ACC112 (cell line): ENCODE measurements at regions not wholly inside any gene's neighbourhood (a gene's known extent, or its start where the extent isn't known, plus 50 kb on each side); places are given as distances from the start of the nearest gene placed in this dataset.

ENCODE experiments used
- H2AFZ ChIP-seq: fragments of 200-600 bp; sonication (generic); one replicate; pipeline ENCODE4 v1.6.0; 2017; ENCODE audit warnings: antibody characterized with exemption, low read length; ENCODE audit not compliant: unreplicated experiment
- H3K27ac ChIP-seq: fragments of 200-600 bp; sonication (generic); 2 replicates; pipeline ENCODE4 v1.5.1; 2014; ENCODE audit warnings: low read depth, mild to moderate bottlenecking, antibody characterized with exemption, low read length, moderate library complexity
- H3K27me3 ChIP-seq: fragments of 200-600 bp; sonication (generic); 2 replicates; pipeline ENCODE4 v1.6.1; 2014; ENCODE audit warnings: mild to moderate bottlenecking, antibody characterized with exemption, low read length, moderate library complexity, mixed read lengths; ENCODE audit not compliant: insufficient read depth
- H3K36me3 ChIP-seq: fragments of 200-600 bp; sonication (generic); 2 replicates; pipeline ENCODE4 v1.6.1; 2016; ENCODE audit warnings: mild to moderate bottlenecking, antibody characterized with exemption, low read length, moderate library complexity, mixed read lengths; ENCODE audit not compliant: insufficient read depth
- H3K4me1 ChIP-seq: fragments of 200-600 bp; sonication (generic); one replicate; pipeline ENCODE4 v1.6.1; 2016; ENCODE audit warnings: low read length, mixed read lengths; ENCODE audit not compliant: insufficient read depth, unreplicated experiment, control insufficient read depth
- H3K4me3 ChIP-seq: fragments of 200-600 bp; sonication (generic); 2 replicates; pipeline ENCODE4 v1.5.1; 2014; ENCODE audit warnings: mild to moderate bottlenecking, low read depth, low read length
- H3K79me2 ChIP-seq: fragments of 200-600 bp; sonication (generic); one replicate; pipeline ENCODE4 v1.6.0; 2016; ENCODE audit warnings: low read length; ENCODE audit not compliant: control insufficient read depth, unreplicated experiment, insufficient read depth

DNA sequence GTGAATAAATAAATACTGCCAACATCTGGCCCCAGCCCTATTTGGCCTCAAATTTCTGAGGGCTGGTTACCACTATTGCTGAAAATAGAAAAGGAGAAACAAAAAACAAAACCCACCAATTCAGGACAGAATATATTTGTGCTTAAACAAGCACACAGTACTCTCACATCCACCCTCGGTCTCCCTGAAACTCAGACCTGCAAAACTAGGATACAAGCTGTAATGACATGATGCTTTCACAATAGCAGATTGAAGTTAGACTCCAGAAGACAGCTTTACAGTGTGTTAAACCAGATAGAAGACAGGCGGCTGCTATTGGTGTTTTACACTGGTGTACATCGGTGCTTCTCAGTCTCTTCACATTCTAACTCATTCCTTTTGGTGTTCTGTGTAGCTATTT is 214.9 kb upstream of the DMRT1 start:
- Histone ChIP-seq H3K79me2 (no peaks in the 10 kb centered on the region), H3K27ac (no peak overlapping the region)

DNA sequence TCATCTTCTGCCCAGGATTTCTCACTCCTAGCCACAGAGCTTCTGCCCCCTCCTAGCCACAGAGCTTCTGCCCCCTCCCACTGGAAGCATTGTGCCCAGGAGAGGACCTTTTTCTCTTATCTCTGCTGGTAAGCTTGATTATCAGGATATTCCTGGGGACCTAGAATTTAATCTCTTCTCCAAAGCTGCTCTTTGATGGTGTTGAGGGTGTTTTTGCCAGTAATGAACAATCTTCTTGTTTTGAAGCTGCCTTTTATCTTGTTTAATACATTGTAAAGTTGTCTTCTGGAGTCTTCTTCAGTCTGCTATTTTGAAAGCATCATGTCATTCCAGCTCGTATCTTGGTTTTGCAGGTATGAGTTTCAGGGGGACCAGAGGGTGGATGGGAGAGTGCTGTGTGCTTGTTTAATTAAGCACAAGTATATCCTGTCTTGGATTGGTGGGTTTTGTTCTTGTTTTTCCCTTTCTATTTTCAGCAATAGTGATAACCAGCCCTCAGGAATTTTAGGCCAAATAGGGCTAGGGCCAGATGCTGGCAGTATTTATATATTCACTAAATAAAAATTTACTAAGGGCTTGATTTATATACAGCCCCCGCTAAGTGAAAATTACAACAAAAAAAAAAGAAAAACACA is 214.0 kb upstream of the DMRT1 start:
- Histone ChIP-seq H3K27me3 (no peaks in the 10 kb centered on the region), H3K36me3 (no peaks in the 10 kb centered on the region), H3K4me3 (no peak overlapping the region), H3K79me2 (no peaks in the 10 kb centered on the region), H3K27ac (no peak overlapping the region), H3K4me1 (peaks cover 19% of the 10 kb centered on the region), H2AFZ (no peak overlapping the region)

More for the DNA sequence above, 214.9 kb upstream of the DMRT1 start:
- Histone ChIP-seq H3K4me1 (peaks cover 12% of the 10 kb centered on the region), H3K36me3 (no peaks in the 10 kb centered on the region), H2AFZ (no peak overlapping the region), H3K4me3 (no peak overlapping the region), H3K27me3 (no peaks in the 10 kb centered on the region)

DNA sequence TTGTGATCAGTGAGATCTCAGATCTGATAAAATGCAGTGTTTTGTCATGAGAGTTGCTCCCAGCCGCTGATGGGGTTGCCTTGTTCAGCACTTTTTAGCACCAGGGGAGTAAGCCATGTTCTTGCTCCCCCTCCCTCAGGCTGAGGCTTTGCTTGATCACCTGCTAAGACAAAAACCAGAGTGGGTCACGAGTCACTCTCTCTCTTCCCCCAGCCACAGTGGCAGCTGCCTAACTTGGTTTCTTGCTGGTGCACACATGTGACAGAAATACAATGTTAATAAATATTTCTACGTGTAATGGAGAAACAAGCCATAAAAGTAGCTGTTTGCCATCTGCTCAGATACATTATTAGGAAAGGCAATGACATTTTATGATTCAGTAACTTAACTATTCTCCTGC is 212.4 kb upstream of the DMRT1 start:
- H3K36me3 ChIP-seq, result no peaks in the 10 kb centered on the region
- H3K27me3 ChIP-seq, result no peaks in the 10 kb centered on the region
- no peaks in the 10 kb centered on the region for H3K79me2 ChIP-seq
- H2AFZ ChIP-seq, result no peak overlapping the region
- H3K4me3 ChIP-seq, result no peak overlapping the region
- H3K4me1 ChIP-seq, result peaks cover 19% of the 10 kb centered on the region
- H3K27ac ChIP-seq, result no peak overlapping the region

DNA sequence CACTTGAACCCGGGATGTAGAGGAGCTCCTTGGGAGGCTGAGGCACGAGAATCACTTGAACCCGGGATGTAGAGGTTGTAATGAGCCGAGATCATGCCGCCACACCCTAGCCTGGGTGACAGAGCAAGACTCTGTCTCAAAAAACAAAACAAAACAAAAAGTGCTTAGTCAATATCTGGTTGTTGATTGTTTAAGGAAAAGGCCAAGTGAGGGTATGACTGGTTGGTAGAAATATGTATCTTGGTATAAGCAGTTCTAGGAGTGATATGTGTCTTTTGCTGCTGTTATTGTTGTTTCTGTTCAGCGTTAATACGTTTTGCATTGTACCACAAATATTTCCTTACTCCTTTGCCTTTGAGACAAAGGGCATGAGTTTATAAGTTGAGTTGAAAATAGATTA is 210.7 kb upstream of the DMRT1 start:
- Histone ChIP-seq H3K27ac (peak overlapping the region; percentile 49), H3K36me3 (no peaks in the 10 kb centered on the region), H3K4me3 (peak overlapping the region; percentile 37; the same call in 1 of the 2 replicates), H3K4me1 (peaks cover 19% of the 10 kb centered on the region), H3K79me2 (no peaks in the 10 kb centered on the region), H3K27me3 (no peaks in the 10 kb centered on the region), H2AFZ (no peak overlapping the region)

DNA sequence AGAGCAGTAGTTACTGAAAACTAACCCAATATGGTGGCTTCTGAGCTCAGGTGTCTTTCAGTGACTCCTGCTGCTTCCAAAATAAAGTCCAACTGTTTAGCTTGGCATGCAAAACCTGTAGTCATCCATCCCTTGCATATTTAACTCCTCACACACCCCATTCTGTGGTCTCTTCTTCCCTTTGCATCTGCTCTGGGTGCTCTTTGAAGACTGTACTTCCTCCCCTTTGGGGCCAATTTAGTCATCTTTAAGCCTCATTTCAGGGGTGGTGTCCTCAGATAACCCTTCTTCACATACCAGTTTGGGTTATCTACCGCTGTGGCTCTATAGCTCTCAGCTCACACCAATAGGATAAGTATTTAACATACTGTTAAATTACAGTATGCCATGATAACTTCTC is 209.9 kb upstream of the DMRT1 start:
- Histone ChIP-seq H3K4me3 (peak overlapping the region; percentile 37; the same call in 1 of the 2 replicates), H3K79me2 (no peaks in the 10 kb centered on the region), H2AFZ (peak overlapping the region; percentile 20), H3K4me1 (peaks cover 19% of the 10 kb centered on the region), H3K36me3 (no peaks in the 10 kb centered on the region), H3K27ac (peak overlapping the region; percentile 49; the same call in 1 of the 2 replicates), H3K27me3 (no peaks in the 10 kb centered on the region)

DNA sequence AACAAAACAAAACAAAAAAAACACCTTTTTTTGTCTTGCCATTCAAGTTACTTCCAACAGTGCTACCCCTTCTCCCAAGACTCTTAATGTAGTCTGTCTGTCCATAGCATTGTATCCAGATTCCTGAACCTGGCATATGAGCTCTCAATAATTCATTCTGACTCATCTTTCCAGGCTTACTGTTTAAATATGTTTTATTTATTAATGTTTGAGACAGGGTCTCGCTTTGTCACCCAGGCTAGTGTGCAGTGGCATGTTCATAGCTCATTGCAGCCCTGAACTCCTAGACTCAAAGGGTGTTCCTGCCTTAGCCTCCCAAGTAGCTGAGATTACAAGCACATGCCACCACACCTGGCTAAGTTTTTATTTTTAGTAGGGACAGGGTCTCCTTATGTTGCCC is 208.0 kb upstream of the DMRT1 start:
- Histone ChIP-seq H3K79me2 (no peaks in the 10 kb centered on the region), H3K27ac (no peak overlapping the region), H2AFZ (no peak overlapping the region), H3K4me1 (peaks cover 24% of the 10 kb centered on the region), H3K36me3 (no peaks in the 10 kb centered on the region), H3K4me3 (no peak overlapping the region), H3K27me3 (no peaks in the 10 kb centered on the region)

DNA sequence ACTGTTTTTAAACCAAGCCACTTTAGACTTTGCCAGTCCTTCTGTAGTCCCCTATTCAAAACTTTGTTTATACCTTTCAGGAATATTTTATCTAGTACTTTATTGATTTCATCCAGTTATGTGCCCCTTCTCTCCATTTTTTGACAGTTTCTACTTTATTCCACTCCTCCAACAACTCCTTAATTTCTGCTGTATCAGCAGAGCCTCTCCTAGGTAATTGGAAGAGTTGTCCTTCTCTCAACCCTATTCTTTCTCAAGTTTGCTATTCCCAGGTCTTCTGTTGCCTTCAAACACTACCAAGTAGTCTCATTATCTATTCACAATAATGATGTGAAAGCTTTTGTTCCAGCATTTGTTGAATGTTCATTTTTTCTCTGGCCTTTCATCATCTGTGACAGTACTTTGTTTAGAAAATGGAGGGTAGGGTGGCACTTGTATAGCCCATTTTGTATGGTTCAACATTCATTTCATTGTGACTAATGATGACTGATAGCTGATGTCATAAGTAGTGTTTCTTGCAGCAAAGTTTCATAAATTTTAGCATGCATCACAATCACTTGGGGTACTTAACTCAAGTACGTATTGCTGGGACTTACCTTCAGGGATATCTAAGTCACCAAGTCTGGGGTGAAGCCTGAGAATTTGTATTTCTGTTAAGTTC is 204.4 kb upstream of the DMRT1 start:
- no peaks in the 10 kb centered on the region for H3K27me3 ChIP-seq
- H3K27ac ChIP-seq, result peak overlapping the region; percentile 26; the same call in 1 of the 2 replicates
- H3K36me3 ChIP-seq, result no peaks in the 10 kb centered on the region
- H3K4me1 ChIP-seq, result peaks cover 7% of the 10 kb centered on the region
- H2AFZ ChIP-seq, result peak overlapping the region; percentile 60
- no peaks in the 10 kb centered on the region for H3K79me2 ChIP-seq
- no peak overlapping the region for H3K4me3 ChIP-seq

DNA sequence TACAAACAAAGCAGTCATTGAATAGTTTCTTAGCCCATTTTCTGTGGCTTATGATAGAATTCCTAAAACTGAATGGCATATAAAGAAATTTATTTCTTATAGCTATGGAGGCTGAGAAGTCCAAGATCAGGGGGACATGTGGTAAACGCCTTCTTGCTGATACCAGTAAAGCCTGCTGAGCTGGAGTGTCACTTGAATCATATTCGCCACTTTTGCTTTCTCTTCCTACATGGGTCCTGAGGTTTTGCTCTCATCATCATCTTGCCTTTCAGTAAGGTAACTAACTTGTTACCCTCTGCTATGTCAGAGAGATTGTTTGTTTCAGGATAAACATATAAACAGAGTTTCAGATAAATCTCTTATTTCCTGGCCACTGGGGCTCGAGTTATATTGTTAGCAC is 203.3 kb upstream of the DMRT1 start:
- Histone ChIP-seq H3K36me3 (no peaks in the 10 kb centered on the region), H3K4me3 (no peak overlapping the region), H3K27ac (no peak overlapping the region), H3K27me3 (no peaks in the 10 kb centered on the region), H2AFZ (no peak overlapping the region), H3K79me2 (no peaks in the 10 kb centered on the region), H3K4me1 (peaks cover 5% of the 10 kb centered on the region)

DNA sequence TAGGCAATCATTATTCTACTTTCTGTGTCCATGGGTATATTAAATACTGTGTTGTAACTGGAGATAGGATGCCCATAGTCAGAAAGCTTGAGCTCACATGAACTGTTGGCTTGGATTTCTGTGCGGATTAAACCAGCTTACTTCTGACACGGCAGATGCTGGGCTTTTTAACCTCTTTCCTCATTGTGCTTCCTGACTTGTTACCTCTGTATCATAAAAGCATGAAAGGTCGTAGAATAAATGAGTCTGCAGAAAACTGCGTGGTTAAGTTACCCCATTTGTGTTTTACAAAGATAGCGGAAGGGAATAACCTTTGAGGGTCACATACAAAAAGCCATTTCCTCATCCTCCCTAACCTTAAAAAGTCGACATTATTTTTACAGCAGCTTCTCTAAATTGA is 199.5 kb upstream of the DMRT1 start:
- Histone ChIP-seq H2AFZ (no peak overlapping the region), H3K27me3 (no peaks in the 10 kb centered on the region), H3K4me3 (no peak overlapping the region), H3K27ac (no peak overlapping the region), H3K36me3 (no peaks in the 10 kb centered on the region), H3K4me1 (peaks cover 2% of the 10 kb centered on the region), H3K79me2 (no peaks in the 10 kb centered on the region)

DNA sequence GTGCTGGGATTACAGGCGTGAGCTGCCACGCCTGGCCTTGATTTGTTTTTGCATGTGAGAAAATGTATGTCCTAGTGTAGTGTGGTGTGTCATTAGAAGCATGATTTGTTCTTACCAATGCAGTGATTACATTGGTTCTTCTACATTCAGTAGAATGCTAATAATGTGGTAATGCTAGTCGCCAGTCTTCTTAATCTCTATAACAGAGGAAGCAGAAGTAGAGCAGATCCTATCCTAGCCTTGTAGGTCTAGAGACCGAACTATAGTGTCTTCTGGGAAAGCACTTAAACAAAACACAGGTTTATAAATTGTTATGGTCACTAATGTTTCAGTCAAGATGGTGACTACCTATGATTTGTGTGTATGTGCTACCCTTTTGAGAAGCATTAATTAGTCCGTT is 197.5 kb upstream of the DMRT1 start:
- Histone ChIP-seq H3K4me1 (no peaks in the 10 kb centered on the region), H3K27me3 (no peaks in the 10 kb centered on the region), H2AFZ (no peak overlapping the region), H3K4me3 (no peak overlapping the region), H3K36me3 (no peaks in the 10 kb centered on the region), H3K79me2 (no peaks in the 10 kb centered on the region), H3K27ac (no peak overlapping the region)

DNA sequence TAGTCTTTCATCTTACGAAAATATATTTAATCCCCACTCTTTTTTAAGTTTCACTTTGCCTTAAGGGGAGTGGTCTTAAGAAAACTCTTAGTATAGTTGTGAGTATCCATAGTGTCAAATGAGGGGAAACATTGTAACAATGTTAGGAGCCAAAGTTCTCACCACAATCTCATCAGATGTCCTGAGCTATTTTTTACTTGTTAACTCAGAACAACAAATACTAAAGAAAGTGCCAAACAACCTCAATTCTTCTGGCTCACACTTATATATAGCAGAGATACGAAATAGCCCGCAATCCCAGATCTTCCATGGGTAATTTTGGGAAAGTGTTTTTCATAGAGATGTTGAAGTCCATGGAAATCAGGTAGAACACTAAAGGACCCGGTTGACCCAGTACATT is 194.0 kb upstream of the DMRT1 start:
- peaks cover 13% of the 10 kb centered on the region for H3K4me1 ChIP-seq
- H2AFZ ChIP-seq, result no peak overlapping the region
- no peaks in the 10 kb centered on the region for H3K79me2 ChIP-seq
- no peak overlapping the region for H3K27ac ChIP-seq
- H3K27me3 ChIP-seq, result no peaks in the 10 kb centered on the region
- no peak overlapping the region for H3K4me3 ChIP-seq
- no peaks in the 10 kb centered on the region for H3K36me3 ChIP-seq
